ENCODE measurements at regions not wholly inside any gene's neighbourhood (a gene's known extent, or its start where the extent isn't known, plus 50 kb on each side); places are given as distances from the start of the nearest gene placed in this dataset.

DNA sequence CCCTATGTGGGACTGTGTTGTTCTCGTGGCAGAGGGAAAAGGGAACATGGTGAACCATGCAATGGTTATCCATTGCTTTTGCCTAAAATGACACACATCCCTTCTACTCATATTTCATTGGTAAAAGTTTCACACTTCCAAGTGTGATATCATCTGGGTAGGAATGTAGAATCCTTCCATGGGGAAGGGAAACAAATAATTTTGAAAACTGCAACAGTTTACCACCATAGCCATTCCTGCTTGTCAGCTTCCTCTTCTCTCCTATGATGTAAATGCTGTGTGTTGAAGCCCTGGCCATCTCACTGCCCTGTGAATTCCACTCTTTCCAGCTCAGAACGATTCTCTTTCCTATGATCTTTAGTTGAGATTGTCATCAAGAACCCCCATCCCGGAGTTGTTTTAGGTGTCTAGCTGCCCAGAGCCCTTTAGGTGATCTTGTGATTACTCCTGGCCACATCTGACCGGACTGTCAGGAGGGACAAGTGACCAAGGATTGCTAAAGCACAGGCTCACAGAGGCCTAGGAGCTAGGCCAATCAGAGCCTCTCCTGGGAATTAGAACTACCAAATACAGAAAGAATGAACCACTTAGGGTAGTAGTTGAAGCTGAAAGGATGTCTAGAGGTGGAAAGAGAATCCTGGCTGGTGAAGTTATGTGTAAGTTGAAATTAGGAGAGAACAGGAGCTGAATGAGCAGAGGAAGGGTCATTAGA, 84.6 kb downstream of the VCPKMT start:
- TF ChIP-seq POLR2A (IDR thresholded peaks at IDR 0.05; ENCODE audit: low read depth, low read length) (no peak), TAF1 (IDR thresholded peaks at IDR 0.05; ENCODE audit: borderline replicate concordance, low read depth, low read length) (no peak)
